GM23338 (cell line): ENCODE measurements at regions not wholly inside any gene's neighbourhood (a gene's known extent, or its start where the extent isn't known, plus 50 kb on each side); places are given as distances from the start of the nearest gene placed in this dataset.

ENCODE experiments used
- ATAC-seq: fragments of 200-7000 bp; cut with Tn5 transposase; 3 replicates; pipeline ENCODE4 v1.9.1; 2020
- DNase-seq: peaks from one replicate; pipeline ENCODE4 v3.0.0-alpha.2; 2015; ENCODE audit warnings: low spot score
- H2AFZ ChIP-seq: fragments of 200-600 bp; sonication (generic); 2 replicates; pipeline ENCODE4 v1.8.0; 2016; ENCODE audit warnings: antibody characterized with exemption, mild to moderate bottlenecking, moderate library complexity
- H3F3A ChIP-seq: fragments of 200-600 bp; sonication (generic); replicated peaks from 2 replicates; pipeline ENCODE4 v1.8.0; 2017; ENCODE audit warnings: antibody characterized with exemption, mixed run types, low read depth
- H3K27ac ChIP-seq: fragments of 200-600 bp; sonication (generic); 2 replicates; pipeline ENCODE4 v1.6.1; 2016; ENCODE audit warnings: low read depth
- H3K27me3 ChIP-seq: fragments of 200-600 bp; sonication (generic); 2 replicates; pipeline ENCODE4 v1.8.0; 2016; ENCODE audit warnings: mild to moderate bottlenecking, mixed run types, moderate library complexity; ENCODE audit not compliant: insufficient read depth
- H3K36me3 ChIP-seq: fragments of 200-600 bp; sonication (generic); 2 replicates; pipeline ENCODE4 v1.8.0; 2016; ENCODE audit warnings: mild to moderate bottlenecking; ENCODE audit not compliant: insufficient read depth
- H3K4me1 ChIP-seq: fragments of 200-600 bp; sonication (generic); 2 replicates; pipeline ENCODE4 v1.8.0; 2016; ENCODE audit warnings: mild to moderate bottlenecking, moderate library complexity; ENCODE audit not compliant: insufficient read depth
- H3K4me2 ChIP-seq: fragments of 200-600 bp; sonication (generic); 2 replicates; pipeline ENCODE4 v1.7.1; 2017; ENCODE audit warnings: mixed run types
- H3K4me3 ChIP-seq: fragments of 200-600 bp; sonication (generic); 2 replicates; pipeline ENCODE4 v1.6.1; 2016; ENCODE audit warnings: mixed run types
- H3K79me2 ChIP-seq: fragments of 200-600 bp; sonication (generic); replicated peaks from 2 replicates; pipeline ENCODE4 v1.8.0; 2017; ENCODE audit warnings: mild to moderate bottlenecking; ENCODE audit not compliant: insufficient read depth
- H3K9me2 ChIP-seq: fragments of 200-600 bp; sonication (generic); 2 replicates; pipeline ENCODE4 v1.8.0; 2017; ENCODE audit not compliant: insufficient read depth
- H4K20me1 ChIP-seq: fragments of 200-600 bp; sonication (generic); replicated peaks from 2 replicates; pipeline ENCODE4 v1.8.0; 2017; ENCODE audit warnings: mild to moderate bottlenecking; ENCODE audit not compliant: insufficient read depth
- H3K27ac Mint-ChIP-seq: 2 replicates; pipeline ENCODE4 v1.8.0; 2020; ENCODE audit warnings: inconsistent platforms, mild to moderate bottlenecking, moderate library complexity, mixed read lengths
- H3K27me3 Mint-ChIP-seq: 3 replicates; pipeline ENCODE4 v1.8.0; 2022; ENCODE audit warnings: low read depth, mild to moderate bottlenecking, moderate library complexity, mixed read lengths, inconsistent platforms; ENCODE audit not compliant: insufficient read depth, poor library complexity
- H3K36me3 Mint-ChIP-seq: 3 replicates; pipeline ENCODE4 v1.8.0; 2021; ENCODE audit warnings: low read depth, mild to moderate bottlenecking, inconsistent platforms, moderate library complexity, mixed read lengths
- H3K4me1 Mint-ChIP-seq: 3 replicates; pipeline ENCODE4 v1.8.0; 2020; ENCODE audit warnings: mild to moderate bottlenecking, inconsistent platforms, mixed read lengths
- H3K4me3 Mint-ChIP-seq: 3 replicates; pipeline ENCODE4 v1.8.0; 2021; ENCODE audit warnings: moderate library complexity, mild to moderate bottlenecking, inconsistent platforms, mixed read lengths
- H3K9me3 Mint-ChIP-seq: 3 replicates; pipeline ENCODE4 v1.8.0; 2020; ENCODE audit warnings: moderate library complexity, mild to moderate bottlenecking, inconsistent platforms, mixed read lengths
- CREB1 ChIP-seq: fragments of 250-450 bp; sonication (Bioruptor Pico); IDR thresholded peaks from 2 replicates; pipeline ENCODE4 v1.5.0; 2020; ENCODE audit warnings: low read depth, mild to moderate bottlenecking, moderate library complexity
- CTCF ChIP-seq, 2 experiments: fragments of 200-600 bp in 1 of 2; sonication (generic) in 1 of 2; conservative IDR thresholded peaks; 2 replicates each; pipeline versions ENCODE4 v1.5.1 to v1.6.1; 2016 to 2017; ENCODE audit warnings: antibody characterized with exemption in 2 of 2, low read depth in 2 of 2, mild to moderate bottlenecking in 2 of 2, moderate library complexity in 1 of 2
- EZH2phosphoT487 ChIP-seq: fragments of 200-600 bp; sonication (generic); IDR thresholded peaks from one replicate; pipeline ENCODE4 v1.8.1; 2018; ENCODE audit warnings: antibody characterized with exemption; ENCODE audit not compliant: unreplicated experiment
- JUNB ChIP-seq: IDR thresholded peaks from one replicate; pipeline ENCODE4 v1.6.1; 2016; ENCODE audit warnings: antibody characterized with exemption; ENCODE audit not compliant: unreplicated experiment
- NANOG ChIP-seq: IDR thresholded peaks from 2 replicates; pipeline ENCODE4 v1.6.1; 2016; ENCODE audit warnings: antibody characterized with exemption, borderline replicate concordance
- ZNF114 ChIP-seq: fragments of 250-450 bp; sonication (Bioruptor Pico); IDR thresholded peaks from 2 replicates; pipeline ENCODE4 v1.5.0; 2020; ENCODE audit warnings: mild to moderate bottlenecking, moderate library complexity
- ZNF331 ChIP-seq: fragments of 250-450 bp; sonication (Bioruptor Pico); IDR thresholded peaks from 2 replicates; pipeline ENCODE4 v1.5.0; 2020; ENCODE audit warnings: low read depth, mild to moderate bottlenecking, moderate library complexity
- TF ChIP-seq, protein P1 (sequence below): fragments of 250-450 bp; sonication (Bioruptor Pico); IDR thresholded peaks from 2 replicates; pipeline ENCODE4 v1.5.0; 2020; ENCODE audit warnings: mild to moderate bottlenecking, moderate library complexity
- TF ChIP-seq, protein P2 (sequence below): IDR thresholded peaks from 2 replicates; pipeline ENCODE4 v1.6.1; 2016; ENCODE audit warnings: antibody characterized with exemption

GRCh38 chr15:98226578-98226977, 266.1 kb downstream of the ARRDC4 start (continued):
- TF ChIP-seq CREB1 (CRISPR knock-in tag) (no peak), CTCF (conservative IDR thresholded peaks at IDR 0.05; ENCODE audit: low read depth in 2 of 2) (no peak), ZNF331 (no peak), EZH2phosphoT487 (no peak)

- H3K27me3 Mint-ChIP-seq = peaks cover 2% of the 10 kb centered on the region
Observed at GRCh38 chr15:98228846-98229245, 268.3 kb downstream of the ARRDC4 start.

More at GRCh38 chr15:98228846-98229245, 268.3 kb downstream of the ARRDC4 start:
- no peak overlapping the region for H3K27ac ChIP-seq
- peaks cover 11% of the 10 kb centered on the region for H3K9me2 ChIP-seq
- no peaks in the 10 kb centered on the region for H3K27me3 ChIP-seq
- no peak overlapping the region for H3K27ac Mint-ChIP-seq
- H3K36me3 ChIP-seq = no peaks in the 10 kb centered on the region
- no peak overlapping the region for H3K4me3 ChIP-seq
- TF ChIP-seq, protein P1, sequence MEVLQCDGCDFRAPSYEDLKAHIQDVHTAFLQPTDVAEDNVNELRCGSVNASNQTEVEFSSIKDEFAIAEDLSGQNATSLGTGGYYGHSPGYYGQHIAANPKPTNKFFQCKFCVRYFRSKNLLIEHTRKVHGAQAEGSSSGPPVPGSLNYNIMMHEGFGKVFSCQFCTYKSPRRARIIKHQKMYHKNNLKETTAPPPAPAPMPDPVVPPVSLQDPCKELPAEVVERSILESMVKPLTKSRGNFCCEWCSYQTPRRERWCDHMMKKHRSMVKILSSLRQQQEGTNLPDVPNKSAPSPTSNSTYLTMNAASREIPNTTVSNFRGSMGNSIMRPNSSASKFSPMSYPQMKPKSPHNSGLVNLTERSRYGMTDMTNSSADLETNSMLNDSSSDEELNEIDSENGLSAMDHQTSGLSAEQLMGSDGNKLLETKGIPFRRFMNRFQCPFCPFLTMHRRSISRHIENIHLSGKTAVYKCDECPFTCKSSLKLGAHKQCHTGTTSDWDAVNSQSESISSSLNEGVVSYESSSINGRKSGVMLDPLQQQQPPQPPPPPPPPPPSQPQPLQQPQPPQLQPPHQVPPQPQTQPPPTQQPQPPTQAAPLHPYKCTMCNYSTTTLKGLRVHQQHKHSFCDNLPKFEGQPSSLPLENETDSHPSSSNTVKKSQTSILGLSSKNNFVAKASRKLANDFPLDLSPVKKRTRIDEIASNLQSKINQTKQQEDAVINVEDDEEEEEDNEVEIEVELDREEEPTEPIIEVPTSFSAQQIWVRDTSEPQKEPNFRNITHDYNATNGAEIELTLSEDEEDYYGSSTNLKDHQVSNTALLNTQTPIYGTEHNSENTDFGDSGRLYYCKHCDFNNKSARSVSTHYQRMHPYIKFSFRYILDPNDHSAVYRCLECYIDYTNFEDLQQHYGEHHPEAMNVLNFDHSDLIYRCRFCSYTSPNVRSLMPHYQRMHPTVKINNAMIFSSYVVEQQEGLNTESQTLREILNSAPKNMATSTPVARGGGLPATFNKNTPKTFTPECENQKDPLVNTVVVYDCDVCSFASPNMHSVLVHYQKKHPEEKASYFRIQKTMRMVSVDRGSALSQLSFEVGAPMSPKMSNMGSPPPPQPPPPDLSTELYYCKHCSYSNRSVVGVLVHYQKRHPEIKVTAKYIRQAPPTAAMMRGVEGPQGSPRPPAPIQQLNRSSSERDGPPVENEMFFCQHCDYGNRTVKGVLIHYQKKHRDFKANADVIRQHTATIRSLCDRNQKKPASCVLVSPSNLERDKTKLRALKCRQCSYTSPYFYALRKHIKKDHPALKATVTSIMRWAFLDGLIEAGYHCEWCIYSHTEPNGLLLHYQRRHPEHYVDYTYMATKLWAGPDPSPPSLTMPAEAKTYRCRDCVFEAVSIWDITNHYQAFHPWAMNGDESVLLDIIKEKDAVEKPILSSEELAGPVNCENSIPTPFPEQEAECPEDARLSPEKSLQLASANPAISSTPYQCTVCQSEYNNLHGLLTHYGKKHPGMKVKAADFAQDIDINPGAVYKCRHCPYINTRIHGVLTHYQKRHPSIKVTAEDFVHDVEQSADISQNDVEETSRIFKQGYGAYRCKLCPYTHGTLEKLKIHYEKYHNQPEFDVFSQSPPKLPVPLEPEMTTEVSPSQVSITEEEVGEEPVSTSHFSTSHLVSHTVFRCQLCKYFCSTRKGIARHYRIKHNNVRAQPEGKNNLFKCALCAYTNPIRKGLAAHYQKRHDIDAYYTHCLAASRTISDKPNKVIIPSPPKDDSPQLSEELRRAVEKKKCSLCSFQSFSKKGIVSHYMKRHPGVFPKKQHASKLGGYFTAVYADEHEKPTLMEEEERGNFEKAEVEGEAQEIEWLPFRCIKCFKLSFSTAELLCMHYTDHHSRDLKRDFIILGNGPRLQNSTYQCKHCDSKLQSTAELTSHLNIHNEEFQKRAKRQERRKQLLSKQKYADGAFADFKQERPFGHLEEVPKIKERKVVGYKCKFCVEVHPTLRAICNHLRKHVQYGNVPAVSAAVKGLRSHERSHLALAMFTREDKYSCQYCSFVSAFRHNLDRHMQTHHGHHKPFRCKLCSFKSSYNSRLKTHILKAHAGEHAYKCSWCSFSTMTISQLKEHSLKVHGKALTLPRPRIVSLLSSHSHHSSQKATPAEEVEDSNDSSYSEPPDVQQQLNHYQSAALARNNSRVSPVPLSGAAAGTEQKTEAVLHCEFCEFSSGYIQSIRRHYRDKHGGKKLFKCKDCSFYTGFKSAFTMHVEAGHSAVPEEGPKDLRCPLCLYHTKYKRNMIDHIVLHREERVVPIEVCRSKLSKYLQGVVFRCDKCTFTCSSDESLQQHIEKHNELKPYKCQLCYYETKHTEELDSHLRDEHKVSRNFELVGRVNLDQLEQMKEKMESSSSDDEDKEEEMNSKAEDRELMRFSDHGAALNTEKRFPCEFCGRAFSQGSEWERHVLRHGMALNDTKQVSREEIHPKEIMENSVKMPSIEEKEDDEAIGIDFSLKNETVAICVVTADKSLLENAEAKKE (CRISPR knock-in tag) = no peak
- no peak for TF ChIP-seq ZNF114
- TF ChIP-seq, protein P2, sequence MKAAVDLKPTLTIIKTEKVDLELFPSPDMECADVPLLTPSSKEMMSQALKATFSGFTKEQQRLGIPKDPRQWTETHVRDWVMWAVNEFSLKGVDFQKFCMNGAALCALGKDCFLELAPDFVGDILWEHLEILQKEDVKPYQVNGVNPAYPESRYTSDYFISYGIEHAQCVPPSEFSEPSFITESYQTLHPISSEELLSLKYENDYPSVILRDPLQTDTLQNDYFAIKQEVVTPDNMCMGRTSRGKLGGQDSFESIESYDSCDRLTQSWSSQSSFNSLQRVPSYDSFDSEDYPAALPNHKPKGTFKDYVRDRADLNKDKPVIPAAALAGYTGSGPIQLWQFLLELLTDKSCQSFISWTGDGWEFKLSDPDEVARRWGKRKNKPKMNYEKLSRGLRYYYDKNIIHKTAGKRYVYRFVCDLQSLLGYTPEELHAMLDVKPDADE = no peak
- no peak for TF ChIP-seq EZH2phosphoT487
- no peak for TF ChIP-seq JUNB
- TF ChIP-seq NANOG = no peak
- H3K4me3 Mint-ChIP-seq = no peak overlapping the region
- H3K79me2 ChIP-seq = no peaks in the 10 kb centered on the region
- DNase-seq (no peak), ATAC-seq (no peak)
- H3K36me3 Mint-ChIP-seq = no peaks in the 10 kb centered on the region
- H2AFZ ChIP-seq = no peak overlapping the region
- H4K20me1 ChIP-seq = no peaks in the 10 kb centered on the region
- no peaks in the 10 kb centered on the region for H3K4me1 ChIP-seq
- H3K4me1 Mint-ChIP-seq = no peaks in the 10 kb centered on the region
- no peaks in the 10 kb centered on the region for H3K9me3 Mint-ChIP-seq
- H3K4me2 ChIP-seq = no peak overlapping the region
- no peaks in the 10 kb centered on the region for H3F3A ChIP-seq
